ENCODE measurements at regions not wholly inside any gene's neighbourhood (a gene's known extent, or its start where the extent isn't known, plus 50 kb on each side); places are given as distances from the start of the nearest gene placed in this dataset.

DNA sequence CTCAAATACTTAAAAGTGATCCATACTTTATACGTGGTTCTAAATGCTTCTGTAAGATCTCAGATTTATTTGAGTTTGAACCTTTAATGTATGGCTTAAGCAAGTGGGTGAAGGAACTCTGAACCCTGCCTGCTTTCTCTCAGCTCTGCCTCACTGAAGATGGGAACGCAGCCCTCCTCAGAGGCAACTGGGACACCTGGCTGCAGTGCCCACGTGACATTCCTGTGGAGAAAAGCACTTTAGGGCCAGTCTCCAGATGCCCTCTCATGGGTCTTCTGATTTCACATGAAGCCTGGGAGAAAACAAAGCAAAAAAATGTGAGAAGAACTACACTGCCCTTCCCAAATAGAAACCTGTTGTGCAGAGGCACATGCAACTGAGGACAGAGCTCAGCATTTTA, 242.6 kb upstream of the ANKRD30A start:
- H3K4me1 ChIP-seq (ENCODE audit: control insufficient read depth in 1 of 2, insufficient read depth in 2 of 2, low read length in 2 of 2) = no peaks in the 10 kb centered on the region
- intact Hi-C loops (cut with micrococcal nuclease) = loop anchor here (10.0 kb wide), 1 partner anchor 872 kb away; no protein-coding TSS in a partner anchor
- no peak overlapping the region for H2AFZ ChIP-seq (ENCODE audit: low read depth, low read length, poor library complexity, severe bottlenecking)
- H3K4me2 ChIP-seq (ENCODE audit: low read length) = no peak overlapping the region
- TF ChIP-seq TCF7L2 (IDR thresholded peaks at IDR 0.05; ENCODE audit: borderline replicate concordance, extremely low read depth, insufficient read depth, insufficient read length) (no peak), CBX3 (IDR thresholded peaks at IDR 0.05; ENCODE audit: low read depth) (no peak)
- TF ChIP-seq, protein P1, sequence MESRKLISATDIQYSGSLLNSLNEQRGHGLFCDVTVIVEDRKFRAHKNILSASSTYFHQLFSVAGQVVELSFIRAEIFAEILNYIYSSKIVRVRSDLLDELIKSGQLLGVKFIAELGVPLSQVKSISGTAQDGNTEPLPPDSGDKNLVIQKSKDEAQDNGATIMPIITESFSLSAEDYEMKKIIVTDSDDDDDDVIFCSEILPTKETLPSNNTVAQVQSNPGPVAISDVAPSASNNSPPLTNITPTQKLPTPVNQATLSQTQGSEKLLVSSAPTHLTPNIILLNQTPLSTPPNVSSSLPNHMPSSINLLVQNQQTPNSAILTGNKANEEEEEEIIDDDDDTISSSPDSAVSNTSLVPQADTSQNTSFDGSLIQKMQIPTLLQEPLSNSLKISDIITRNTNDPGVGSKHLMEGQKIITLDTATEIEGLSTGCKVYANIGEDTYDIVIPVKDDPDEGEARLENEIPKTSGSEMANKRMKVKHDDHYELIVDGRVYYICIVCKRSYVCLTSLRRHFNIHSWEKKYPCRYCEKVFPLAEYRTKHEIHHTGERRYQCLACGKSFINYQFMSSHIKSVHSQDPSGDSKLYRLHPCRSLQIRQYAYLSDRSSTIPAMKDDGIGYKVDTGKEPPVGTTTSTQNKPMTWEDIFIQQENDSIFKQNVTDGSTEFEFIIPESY (IDR thresholded peaks at IDR 0.05; ENCODE audit: extremely low read depth, insufficient replicate concordance, low read length) = no peak
- TF ChIP-seq, protein P2, sequence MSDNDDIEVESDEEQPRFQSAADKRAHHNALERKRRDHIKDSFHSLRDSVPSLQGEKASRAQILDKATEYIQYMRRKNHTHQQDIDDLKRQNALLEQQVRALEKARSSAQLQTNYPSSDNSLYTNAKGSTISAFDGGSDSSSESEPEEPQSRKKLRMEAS (IDR thresholded peaks at IDR 0.05) = no peak
- H3K27ac ChIP-seq (ENCODE audit: low read depth, low read length) = no peak overlapping the region
- H3K4me3 ChIP-seq (replicated peaks in 1 of 2; ENCODE audit: low read depth in 1 of 2, low read length in 2 of 2) = no peak overlapping the region
- no peaks in the 10 kb centered on the region for H3K36me3 ChIP-seq (ENCODE audit: control insufficient read depth in 1 of 2, insufficient read depth in 2 of 2, low read length in 2 of 2)
- CTCF ChIA-PET = no interaction called here
- no peaks in the 10 kb centered on the region for H3K79me2 ChIP-seq (ENCODE audit: insufficient read depth, low read length)
- no peaks in the 10 kb centered on the region for H4K20me1 ChIP-seq (ENCODE audit: insufficient read depth)
- BruUV-seq (replicated peaks) = no TSS peak
- H3K27me3 ChIP-seq (ENCODE audit: insufficient read depth, low read length) = no peaks in the 10 kb centered on the region
- H3K9ac ChIP-seq (ENCODE audit: low read length) = no peak overlapping the region
- RAD21 ChIA-PET (ENCODE audit: low non-redundant PET in 1 of 2, low total read pairs in 2 of 2, uncharacterized antibody in 2 of 2, unreplicated experiment in 2 of 2) = no interaction called here
- H3K9me3 ChIP-seq (ENCODE audit: control insufficient read depth in 1 of 2, insufficient read depth in 1 of 2, low read depth in 1 of 2, low read length in 2 of 2) = no peaks in the 10 kb centered on the region; a peak in 1 of 4 replicates
- ATAC-seq = no peak
- POLR2A ChIA-PET = no interaction called here
- no peaks in the 10 kb centered on the region for H3K9me2 ChIP-seq (ENCODE audit: insufficient read depth)
- DNase-seq (ENCODE audit: low read depth, low spot score) = no peak

DNA sequence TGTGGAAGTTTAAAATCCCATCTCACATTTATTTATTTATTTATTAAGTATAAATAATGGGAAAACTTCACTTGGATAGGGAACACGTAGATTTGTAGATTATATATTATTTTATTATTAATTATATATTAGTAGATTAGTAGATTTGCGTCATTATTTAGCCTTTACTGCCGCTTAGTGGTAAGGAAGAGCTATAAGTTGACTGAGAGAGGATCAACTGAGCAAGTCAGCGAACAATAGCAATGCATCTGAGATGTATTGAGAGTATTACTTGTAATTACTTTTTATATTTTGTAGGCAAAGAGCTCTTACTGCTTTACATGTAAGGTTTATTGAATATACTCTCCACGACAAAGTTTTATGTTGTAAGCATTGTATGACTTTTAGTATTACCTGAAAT, 244.5 kb upstream of the ANKRD30A start:
- Histone ChIP-seq H3K27me3 (ENCODE audit: insufficient read depth, low read length) (no peaks in the 10 kb centered on the region), H3K4me1 (ENCODE audit: control insufficient read depth in 1 of 2, insufficient read depth in 2 of 2, low read length in 2 of 2) (no peaks in the 10 kb centered on the region), H3K4me2 (ENCODE audit: low read length) (no peak overlapping the region), H3K9ac (ENCODE audit: low read length) (no peak overlapping the region), H4K20me1 (ENCODE audit: insufficient read depth) (no peaks in the 10 kb centered on the region), H3K36me3 (ENCODE audit: control insufficient read depth in 1 of 2, insufficient read depth in 2 of 2, low read length in 2 of 2) (no peaks in the 10 kb centered on the region), H3K79me2 (ENCODE audit: insufficient read depth, low read length) (no peaks in the 10 kb centered on the region), H2AFZ (ENCODE audit: low read depth, low read length, poor library complexity, severe bottlenecking) (no peak overlapping the region), H3K9me2 (ENCODE audit: insufficient read depth) (no peaks in the 10 kb centered on the region), H3K4me3 (replicated peaks in 1 of 2; ENCODE audit: low read depth in 1 of 2, low read length in 2 of 2) (no peak overlapping the region), H3K9me3 (ENCODE audit: control insufficient read depth in 1 of 2, insufficient read depth in 1 of 2, low read depth in 1 of 2, low read length in 2 of 2) (peaks cover 0 to 6% of the 10 kb centered on the region in 2 experiments; a peak in 1 of 4 replicates), H3K27ac (ENCODE audit: low read depth, low read length) (no peak overlapping the region)
- CTCF ChIA-PET = interaction anchor here (1.6 to 1.8 kb wide), 2 partner anchors 1246 to 1267 kb away, joined by 5 to 6 read pairs; no protein-coding TSS in a partner anchor
- DNase-seq (ENCODE audit: low read depth, low spot score) (no peak), ATAC-seq (no peak)
- TF ChIP-seq, protein P3, sequence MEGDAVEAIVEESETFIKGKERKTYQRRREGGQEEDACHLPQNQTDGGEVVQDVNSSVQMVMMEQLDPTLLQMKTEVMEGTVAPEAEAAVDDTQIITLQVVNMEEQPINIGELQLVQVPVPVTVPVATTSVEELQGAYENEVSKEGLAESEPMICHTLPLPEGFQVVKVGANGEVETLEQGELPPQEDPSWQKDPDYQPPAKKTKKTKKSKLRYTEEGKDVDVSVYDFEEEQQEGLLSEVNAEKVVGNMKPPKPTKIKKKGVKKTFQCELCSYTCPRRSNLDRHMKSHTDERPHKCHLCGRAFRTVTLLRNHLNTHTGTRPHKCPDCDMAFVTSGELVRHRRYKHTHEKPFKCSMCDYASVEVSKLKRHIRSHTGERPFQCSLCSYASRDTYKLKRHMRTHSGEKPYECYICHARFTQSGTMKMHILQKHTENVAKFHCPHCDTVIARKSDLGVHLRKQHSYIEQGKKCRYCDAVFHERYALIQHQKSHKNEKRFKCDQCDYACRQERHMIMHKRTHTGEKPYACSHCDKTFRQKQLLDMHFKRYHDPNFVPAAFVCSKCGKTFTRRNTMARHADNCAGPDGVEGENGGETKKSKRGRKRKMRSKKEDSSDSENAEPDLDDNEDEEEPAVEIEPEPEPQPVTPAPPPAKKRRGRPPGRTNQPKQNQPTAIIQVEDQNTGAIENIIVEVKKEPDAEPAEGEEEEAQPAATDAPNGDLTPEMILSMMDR (IDR thresholded peaks at IDR 0.05 in 2 of 3, conservative IDR thresholded peaks at IDR 0.05 in 1 of 3; ENCODE audit: borderline replicate concordance in 1 of 3, insufficient read depth in 1 of 3, low read depth in 2 of 3, low read length in 2 of 3) = 0 out of 6 replicates have a peak, but pooled peaks of 1 of the 3 experiments have one; percentile 6
- TF ChIP-seq RAD21 (IDR thresholded peaks at IDR 0.05; ENCODE audit: low read depth) (peak; percentile 23; the same call in 1 of the 2 replicates), FOSL1 (IDR thresholded peaks at IDR 0.05; ENCODE audit: low read depth) (no peak), CEBPB (IDR thresholded peaks at IDR 0.05; ENCODE audit: low read depth) (no peak)
- TF ChIP-seq, protein P4, sequence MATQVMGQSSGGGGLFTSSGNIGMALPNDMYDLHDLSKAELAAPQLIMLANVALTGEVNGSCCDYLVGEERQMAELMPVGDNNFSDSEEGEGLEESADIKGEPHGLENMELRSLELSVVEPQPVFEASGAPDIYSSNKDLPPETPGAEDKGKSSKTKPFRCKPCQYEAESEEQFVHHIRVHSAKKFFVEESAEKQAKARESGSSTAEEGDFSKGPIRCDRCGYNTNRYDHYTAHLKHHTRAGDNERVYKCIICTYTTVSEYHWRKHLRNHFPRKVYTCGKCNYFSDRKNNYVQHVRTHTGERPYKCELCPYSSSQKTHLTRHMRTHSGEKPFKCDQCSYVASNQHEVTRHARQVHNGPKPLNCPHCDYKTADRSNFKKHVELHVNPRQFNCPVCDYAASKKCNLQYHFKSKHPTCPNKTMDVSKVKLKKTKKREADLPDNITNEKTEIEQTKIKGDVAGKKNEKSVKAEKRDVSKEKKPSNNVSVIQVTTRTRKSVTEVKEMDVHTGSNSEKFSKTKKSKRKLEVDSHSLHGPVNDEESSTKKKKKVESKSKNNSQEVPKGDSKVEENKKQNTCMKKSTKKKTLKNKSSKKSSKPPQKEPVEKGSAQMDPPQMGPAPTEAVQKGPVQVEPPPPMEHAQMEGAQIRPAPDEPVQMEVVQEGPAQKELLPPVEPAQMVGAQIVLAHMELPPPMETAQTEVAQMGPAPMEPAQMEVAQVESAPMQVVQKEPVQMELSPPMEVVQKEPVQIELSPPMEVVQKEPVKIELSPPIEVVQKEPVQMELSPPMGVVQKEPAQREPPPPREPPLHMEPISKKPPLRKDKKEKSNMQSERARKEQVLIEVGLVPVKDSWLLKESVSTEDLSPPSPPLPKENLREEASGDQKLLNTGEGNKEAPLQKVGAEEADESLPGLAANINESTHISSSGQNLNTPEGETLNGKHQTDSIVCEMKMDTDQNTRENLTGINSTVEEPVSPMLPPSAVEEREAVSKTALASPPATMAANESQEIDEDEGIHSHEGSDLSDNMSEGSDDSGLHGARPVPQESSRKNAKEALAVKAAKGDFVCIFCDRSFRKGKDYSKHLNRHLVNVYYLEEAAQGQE (IDR thresholded peaks at IDR 0.05; ENCODE audit: low read depth) = no peak
- POLR2A ChIA-PET = no interaction called here
- no TSS peak for BruUV-seq (replicated peaks)
- intact Hi-C loops (cut with micrococcal nuclease) = loop anchor here (1.0 to 10.0 kb wide), 2 partner anchors 874 to 1246 kb away; no protein-coding TSS in a partner anchor
- RAD21 ChIA-PET (ENCODE audit: low non-redundant PET in 1 of 2, low total read pairs in 2 of 2, uncharacterized antibody in 2 of 2, unreplicated experiment in 2 of 2) = no interaction called here
